ENCODE measurements at regions not wholly inside any gene's neighbourhood (a gene's known extent, or its start where the extent isn't known, plus 50 kb on each side); places are given as distances from the start of the nearest gene placed in this dataset.

DNA sequence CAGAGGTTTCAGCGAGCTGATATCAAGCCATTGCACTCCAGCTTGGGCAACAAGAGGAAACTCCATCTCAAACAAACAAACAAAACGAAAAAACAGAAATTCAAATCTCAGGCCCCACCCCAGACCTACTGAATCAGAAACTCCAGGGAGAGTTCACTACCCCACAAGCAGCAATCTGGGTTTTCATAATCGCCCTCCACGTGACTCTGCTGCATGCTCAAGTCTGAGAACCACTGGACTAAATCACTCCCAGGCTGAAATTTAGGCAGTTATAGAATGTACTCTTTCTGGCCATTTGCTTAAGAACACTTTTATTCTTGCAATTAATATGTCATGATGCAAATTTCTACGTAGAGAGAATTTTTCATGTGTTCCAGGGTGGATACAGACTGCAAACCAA is 287.3 kb downstream of the USP46 start:
- TF ChIP-seq, protein P1, sequence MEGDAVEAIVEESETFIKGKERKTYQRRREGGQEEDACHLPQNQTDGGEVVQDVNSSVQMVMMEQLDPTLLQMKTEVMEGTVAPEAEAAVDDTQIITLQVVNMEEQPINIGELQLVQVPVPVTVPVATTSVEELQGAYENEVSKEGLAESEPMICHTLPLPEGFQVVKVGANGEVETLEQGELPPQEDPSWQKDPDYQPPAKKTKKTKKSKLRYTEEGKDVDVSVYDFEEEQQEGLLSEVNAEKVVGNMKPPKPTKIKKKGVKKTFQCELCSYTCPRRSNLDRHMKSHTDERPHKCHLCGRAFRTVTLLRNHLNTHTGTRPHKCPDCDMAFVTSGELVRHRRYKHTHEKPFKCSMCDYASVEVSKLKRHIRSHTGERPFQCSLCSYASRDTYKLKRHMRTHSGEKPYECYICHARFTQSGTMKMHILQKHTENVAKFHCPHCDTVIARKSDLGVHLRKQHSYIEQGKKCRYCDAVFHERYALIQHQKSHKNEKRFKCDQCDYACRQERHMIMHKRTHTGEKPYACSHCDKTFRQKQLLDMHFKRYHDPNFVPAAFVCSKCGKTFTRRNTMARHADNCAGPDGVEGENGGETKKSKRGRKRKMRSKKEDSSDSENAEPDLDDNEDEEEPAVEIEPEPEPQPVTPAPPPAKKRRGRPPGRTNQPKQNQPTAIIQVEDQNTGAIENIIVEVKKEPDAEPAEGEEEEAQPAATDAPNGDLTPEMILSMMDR (IDR thresholded peaks at IDR 0.05): no peak
- TF ChIP-seq POLR2AphosphoS5 (IDR thresholded peaks at IDR 0.05) (no peak), POLR2A (IDR thresholded peaks at IDR 0.05) (no peak), EP300 (IDR thresholded peaks at IDR 0.05) (no peak)
